ENCODE measurements at regions not wholly inside any gene's neighbourhood (a gene's known extent, or its start where the extent isn't known, plus 50 kb on each side); places are given as distances from the start of the nearest gene placed in this dataset.

DNA sequence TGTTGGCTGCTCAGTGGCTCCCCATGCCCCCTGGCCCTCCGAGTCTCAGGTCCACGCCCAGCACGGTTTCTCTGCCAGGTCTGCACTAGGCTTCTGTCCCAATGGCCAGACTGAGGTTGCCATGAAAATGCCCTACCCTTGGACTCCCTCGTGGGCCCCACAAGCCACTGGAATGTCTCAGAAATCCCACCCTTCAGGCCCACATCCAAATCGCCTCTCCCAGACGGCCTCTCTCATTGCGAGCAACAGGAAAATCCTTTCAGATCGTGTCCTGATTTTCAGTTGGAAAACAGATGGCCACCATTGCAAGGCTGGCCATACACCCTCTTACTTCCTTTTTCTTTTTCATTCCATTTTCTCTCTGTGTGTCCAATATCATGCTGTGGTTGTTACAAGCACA is 77.3 kb downstream of the IRF2BPL start:
- no peaks in the 10 kb centered on the region for H3K79me2 ChIP-seq (ENCODE audit: insufficient read depth)
- no peaks in the 10 kb centered on the region for H3K27me3 ChIP-seq (replicated peaks; ENCODE audit: insufficient read depth)
- peak overlapping the region; percentile 86 for H3K27ac ChIP-seq
- no peaks in the 10 kb centered on the region for H3K36me3 ChIP-seq (ENCODE audit: low read depth)
- 16 to 28% methylated on average over 6 to 8 of the region's 8 CpGs for WGBS, 2 experiments (ENCODE audit: low coverage in 1 of 2, low lambda C conversion rate in 2 of 2, missing lambda C conversion rate in 2 of 2)
- H3K9me3 ChIP-seq (ENCODE audit: low read depth): no peaks in the 10 kb centered on the region
- peak overlapping the region; percentile 24 for H2AFZ ChIP-seq
- no peak for TF ChIP-seq EZH2 (IDR thresholded peaks at IDR 0.05; ENCODE audit: insufficient read depth, poor library complexity, severe bottlenecking)
- no peak for TF ChIP-seq EZH2phosphoT487 (IDR thresholded peaks at IDR 0.05; ENCODE audit: insufficient read depth, low read depth)
- DNase-seq: peak; percentile 43
- H4K20me1 ChIP-seq (ENCODE audit: insufficient read depth): no peaks in the 10 kb centered on the region
- no peaks in the 10 kb centered on the region for H3K9me2 ChIP-seq (ENCODE audit: insufficient read depth)
- in situ Hi-C loops (cut with MboI): no loop called here
- H3K9ac ChIP-seq: peak overlapping the region; percentile 36; the same call in 1 of the 2 replicates
- no peak overlapping the region for H3K4me2 ChIP-seq (ENCODE audit: unreplicated experiment)
- H3F3A ChIP-seq (ENCODE audit: insufficient read depth): peaks cover 52% of the 10 kb centered on the region
- H3K4me3 ChIP-seq: no peak overlapping the region
- H3K4me1 ChIP-seq (ENCODE audit: insufficient read depth): peaks cover 65% of the 10 kb centered on the region

DNA sequence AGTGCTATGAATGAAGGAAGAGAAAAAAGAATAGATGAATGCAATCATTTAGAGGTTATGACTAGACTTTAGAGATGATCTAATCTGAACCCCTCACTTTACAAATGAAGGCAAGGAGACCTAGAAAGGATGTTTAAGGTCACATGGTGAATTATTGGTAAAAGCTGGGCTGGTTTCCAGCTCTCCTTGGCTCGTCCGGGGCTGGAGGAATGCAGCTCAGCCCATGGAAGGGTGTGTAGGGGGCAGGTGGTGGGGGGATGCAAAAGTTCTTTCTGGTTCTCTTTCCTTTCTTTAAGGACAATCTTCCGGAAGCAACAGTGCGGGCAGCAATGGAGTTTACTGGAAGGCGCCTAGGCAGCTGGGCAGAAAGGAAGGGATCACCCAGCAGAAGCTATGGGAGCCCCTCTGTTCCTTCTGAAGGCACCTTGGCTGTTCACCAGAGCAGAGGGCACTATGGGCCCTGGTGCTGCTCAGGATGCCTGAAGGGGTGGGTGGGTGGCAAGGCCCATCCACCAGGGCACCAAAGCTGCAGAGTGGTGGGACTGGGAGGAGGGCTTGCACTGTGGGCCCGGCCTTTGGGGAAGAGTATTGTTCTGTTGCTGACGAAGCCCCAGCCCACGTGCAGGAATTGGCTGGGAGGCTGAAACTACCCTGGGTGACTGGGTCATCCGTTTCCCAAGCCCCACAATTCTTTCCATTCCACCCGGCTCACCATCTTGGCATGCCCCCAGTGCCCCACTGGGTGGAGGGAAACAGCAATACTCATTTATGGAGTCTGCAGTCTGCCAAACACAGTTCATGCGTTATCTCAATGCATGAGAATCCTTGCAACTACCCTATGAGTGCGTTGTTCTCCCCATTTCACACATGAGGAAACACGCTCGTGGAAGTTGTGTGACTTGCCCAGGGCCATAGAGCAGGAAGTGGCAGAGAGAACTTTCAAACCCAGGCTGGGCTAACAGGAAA is 78.2 kb downstream of the IRF2BPL start:
- H4K20me1 ChIP-seq (ENCODE audit: insufficient read depth): no peaks in the 10 kb centered on the region
- DNase-seq: peak; percentile 80
- H3K9me3 ChIP-seq (ENCODE audit: low read depth): no peaks in the 10 kb centered on the region
- H3F3A ChIP-seq (ENCODE audit: insufficient read depth): peaks cover 45% of the 10 kb centered on the region
- in situ Hi-C loops (cut with MboI): no loop called here
- H3K4me3 ChIP-seq: no peak overlapping the region
- peak overlapping the region; percentile 86 for H3K27ac ChIP-seq
- TF ChIP-seq EZH2phosphoT487 (IDR thresholded peaks at IDR 0.05; ENCODE audit: insufficient read depth, low read depth) (no peak), EZH2 (IDR thresholded peaks at IDR 0.05; ENCODE audit: insufficient read depth, poor library complexity, severe bottlenecking) (no peak)
- no peaks in the 10 kb centered on the region for H3K36me3 ChIP-seq (ENCODE audit: low read depth)
- no peaks in the 10 kb centered on the region for H3K79me2 ChIP-seq (ENCODE audit: insufficient read depth)
- H3K27me3 ChIP-seq (replicated peaks; ENCODE audit: insufficient read depth): no peaks in the 10 kb centered on the region
- no peaks in the 10 kb centered on the region for H3K9me2 ChIP-seq (ENCODE audit: insufficient read depth)
- H3K9ac ChIP-seq: peak overlapping the region; percentile 60; the same call in 1 of the 2 replicates
- 0 out of 2 replicates have a peak overlapping the region, but pooled peaks have one; percentile 24 for H2AFZ ChIP-seq
- H3K4me1 ChIP-seq (ENCODE audit: insufficient read depth): peaks cover 58% of the 10 kb centered on the region
- 46 to 49% methylated on average over 14 of the region's 14 CpGs for WGBS, 2 experiments (ENCODE audit: low coverage in 1 of 2, low lambda C conversion rate in 2 of 2, missing lambda C conversion rate in 2 of 2)
- peak overlapping the region; percentile 10 for H3K4me2 ChIP-seq (ENCODE audit: unreplicated experiment)

- H3K9ac ChIP-seq: no peak overlapping the region
- no peaks in the 10 kb centered on the region for H3K79me2 ChIP-seq (ENCODE audit: insufficient read depth)
- no peaks in the 10 kb centered on the region for H3K9me3 ChIP-seq (ENCODE audit: low read depth)
- in situ Hi-C loops (cut with MboI): no loop called here
- no peaks in the 10 kb centered on the region for H4K20me1 ChIP-seq (ENCODE audit: insufficient read depth)
- no peak overlapping the region for H2AFZ ChIP-seq
- peaks cover 34% of the 10 kb centered on the region for H3F3A ChIP-seq (ENCODE audit: insufficient read depth)
- DNase-seq: no peak
- no peaks in the 10 kb centered on the region for H3K27me3 ChIP-seq (replicated peaks; ENCODE audit: insufficient read depth)
- WGBS, 2 experiments (ENCODE audit: low coverage in 1 of 2, low lambda C conversion rate in 2 of 2, missing lambda C conversion rate in 2 of 2): 97 to 98% methylated on average over 6 of the region's 6 CpGs
- no peak overlapping the region for H3K4me2 ChIP-seq (ENCODE audit: unreplicated experiment)
- no peaks in the 10 kb centered on the region for H3K9me2 ChIP-seq (ENCODE audit: insufficient read depth)
- H3K36me3 ChIP-seq (ENCODE audit: low read depth): no peaks in the 10 kb centered on the region
- peaks cover 44% of the 10 kb centered on the region for H3K4me1 ChIP-seq (ENCODE audit: insufficient read depth)
- H3K4me3 ChIP-seq: no peak overlapping the region
- H3K27ac ChIP-seq: no peak overlapping the region
- TF ChIP-seq EZH2 (IDR thresholded peaks at IDR 0.05; ENCODE audit: insufficient read depth, poor library complexity, severe bottlenecking): no peak
- no peak for TF ChIP-seq EZH2phosphoT487 (IDR thresholded peaks at IDR 0.05; ENCODE audit: insufficient read depth, low read depth)
Measured at GRCh38 chr14:76948976-76949375, 79.5 kb downstream of the IRF2BPL start.

- WGBS, 2 experiments (ENCODE audit: low coverage in 1 of 2, low lambda C conversion rate in 2 of 2, missing lambda C conversion rate in 2 of 2): 67 to 72% methylated on average over 11 of the region's 11 CpGs
- Histone ChIP-seq H3F3A (ENCODE audit: insufficient read depth) (peaks cover 34% of the 10 kb centered on the region), H3K4me3 (no peak overlapping the region), H3K9me2 (ENCODE audit: insufficient read depth) (no peaks in the 10 kb centered on the region), H3K79me2 (ENCODE audit: insufficient read depth) (no peaks in the 10 kb centered on the region), H3K9me3 (ENCODE audit: low read depth) (no peaks in the 10 kb centered on the region), H3K36me3 (ENCODE audit: low read depth) (no peaks in the 10 kb centered on the region), H3K27me3 (replicated peaks; ENCODE audit: insufficient read depth) (no peaks in the 10 kb centered on the region), H3K27ac (peak overlapping the region; percentile 78), H3K4me2 (ENCODE audit: unreplicated experiment) (no peak overlapping the region), H3K9ac (peak overlapping the region; percentile 68; the same call in 1 of the 2 replicates), H2AFZ (no peak overlapping the region), H3K4me1 (ENCODE audit: insufficient read depth) (peaks cover 40% of the 10 kb centered on the region), H4K20me1 (ENCODE audit: insufficient read depth) (no peaks in the 10 kb centered on the region)
- TF ChIP-seq EZH2phosphoT487 (IDR thresholded peaks at IDR 0.05; ENCODE audit: insufficient read depth, low read depth) (no peak), EZH2 (IDR thresholded peaks at IDR 0.05; ENCODE audit: insufficient read depth, poor library complexity, severe bottlenecking) (no peak)
- in situ Hi-C loops (cut with MboI): no loop called here
- DNase-seq: no peak
Measured at GRCh38 chr14:76948213-76948947, 80.1 kb downstream of the IRF2BPL start.

Data from GM23248 (cell line).